Panc1 (cell line): ENCODE measurements at regions not wholly inside any gene's neighbourhood (a gene's known extent, or its start where the extent isn't known, plus 50 kb on each side); places are given as distances from the start of the nearest gene placed in this dataset.

Experiments
- ATAC-seq: fragments of 200-7000 bp; cut with Tn5 transposase; 2 replicates; pipeline ENCODE4 v1.9.1; 2020; ENCODE audit warnings: mild to moderate bottlenecking, moderate library complexity
- BruUV-seq: library from RNA; stranded (reverse); fragments of 400-500 nt; replicated peaks from 2 replicates; lab custom pipeline; 2021; lab: Mats Ljungman, UMichigan
- CTCF ChIA-PET: fragments of 300-600 bp; sonication (Branson Sonifier 250); formaldehyde crosslinking; loops from one replicate; lab custom pipeline; 2022; ENCODE audit warnings: antibody characterized with exemption; lab: Charles Lee
- POLR2A ChIA-PET: fragments of 300-600 bp; sonication (Branson Sonifier 250); formaldehyde crosslinking; loops from one replicate; lab custom pipeline; 2022; ENCODE audit warnings: antibody characterized with exemption; lab: Charles Lee
- DNase-seq: peaks from one replicate; pipeline ENCODE4 v3.0.0-alpha.2; 2010; ENCODE audit warnings: low read depth, low spot score
- H3K27ac ChIP-seq: 2 replicates; pipeline ENCODE4 v1.5.1; 2011; ENCODE audit warnings: mild to moderate bottlenecking, low read length, inconsistent platforms
- H3K27me3 ChIP-seq: fragments of 200-500 bp; sonication (Bioruptor generic); 2 replicates; pipeline ENCODE4 v1.6.0; 2014; ENCODE audit warnings: low read length, inconsistent platforms; ENCODE audit not compliant: control insufficient read depth, insufficient read depth
- H3K36me3 ChIP-seq: fragments of 200-500 bp; sonication (Bioruptor generic); 2 replicates; pipeline ENCODE4 v1.5.1; 2014; ENCODE audit warnings: inconsistent platforms, mild to moderate bottlenecking, low read length, moderate library complexity; ENCODE audit not compliant: control insufficient read depth, insufficient read depth
- H3K4me1 ChIP-seq: 2 replicates; pipeline ENCODE4 v1.5.1; 2011; ENCODE audit warnings: inconsistent platforms, mild to moderate bottlenecking, low read length, moderate library complexity; ENCODE audit not compliant: control insufficient read depth, insufficient read depth
- H3K4me3 ChIP-seq, 2 experiments: 2 replicates each; pipeline ENCODE4 v1.5.1; 2011 to 2012; ENCODE audit warnings: low read depth in 2 of 2, low read length in 2 of 2, mild to moderate bottlenecking in 2 of 2, inconsistent platforms in 1 of 2, moderate library complexity in 1 of 2
- H3K9me3 ChIP-seq: fragments of 200-500 bp; sonication (Bioruptor generic); 2 replicates; pipeline ENCODE4 v1.5.1; 2014; ENCODE audit warnings: low read depth, mild to moderate bottlenecking, inconsistent platforms, low read length, moderate library complexity; ENCODE audit not compliant: control insufficient read depth, insufficient read depth
- CTCF ChIP-seq: fragments of 450-650 bp; IDR thresholded peaks from 2 replicates; pipeline ENCODE4 v1.5.1; 2017; ENCODE audit warnings: mild to moderate bottlenecking
- POLR2AphosphoS5 ChIP-seq: IDR thresholded peaks from 2 replicates; pipeline ENCODE4 v1.6.1; 2012; ENCODE audit warnings: mild to moderate bottlenecking, low read depth, low read length, moderate library complexity
- REST ChIP-seq, 2 experiments: IDR thresholded peaks; 2 replicates each; pipeline ENCODE4 v1.6.1; 2011 to 2012; ENCODE audit warnings: low read depth in 2 of 2, control low read depth in 1 of 2, low read length in 1 of 2, mild to moderate bottlenecking in 1 of 2, moderate library complexity in 1 of 2; ENCODE audit not compliant: insufficient read depth in 1 of 2
- SIN3A ChIP-seq: IDR thresholded peaks from 2 replicates; pipeline ENCODE4 v1.6.1; 2012; ENCODE audit warnings: low read depth, mild to moderate bottlenecking, low read length, moderate library complexity, borderline replicate concordance; ENCODE audit not compliant: insufficient read depth
- TCF7L2 ChIP-seq: IDR thresholded peaks from 2 replicates; pipeline ENCODE4 v1.6.1; 2011; ENCODE audit warnings: mild to moderate bottlenecking, low read depth, low read length, inconsistent platforms
- in situ Hi-C: cut with HindIII; loops from 2 replicates; pipeline ENCODE4 v1.10.0; 2016; ENCODE audit warnings: low sequenced_read_pairs, low pct_unique_long_range_greater_than_20kb
- intact Hi-C: fragments of 100-400 bp; cut with micrococcal nuclease; formaldehyde crosslinking; loops from one replicate; pipeline ENCODE4 v1.10.0; 2022; ENCODE audit not compliant: unreplicated experiment

GRCh38 chr6:91293395-91293794 lies 706.5 kb upstream of the MAP3K7 start:
- TF ChIP-seq CTCF (no peak), POLR2AphosphoS5 (no peak), REST (IDR thresholded peaks at IDR 0.05; ENCODE audit: insufficient read depth in 1 of 2, low read depth in 2 of 2, low read length in 1 of 2) (no peak), SIN3A (no peak), TCF7L2 (no peak)
- CTCF ChIA-PET: no interaction called here

GRCh38 chr6:91291071-91291470 lies 704.2 kb upstream of the MAP3K7 start:
- H3K27ac ChIP-seq: no peak overlapping the region
- H3K4me1 ChIP-seq: no peaks in the 10 kb centered on the region
- no peak overlapping the region for H3K4me3 ChIP-seq
- no peaks in the 10 kb centered on the region for H3K27me3 ChIP-seq
- DNase-seq (no peak), ATAC-seq (no peak)
- TF ChIP-seq SIN3A: no peak
- TF ChIP-seq POLR2AphosphoS5: no peak
- TF ChIP-seq REST (IDR thresholded peaks at IDR 0.05; ENCODE audit: insufficient read depth in 1 of 2, low read depth in 2 of 2, low read length in 1 of 2): no peak
- no peak for TF ChIP-seq CTCF
- no peak for TF ChIP-seq TCF7L2
- H3K9me3 ChIP-seq: no peaks in the 10 kb centered on the region
- intact Hi-C loops: no loop called here
- in situ Hi-C loops: no loop called here
- ChIA-PET CTCF (no interaction called here), POLR2A (no interaction called here)
- BruUV-seq: no TSS peak
- H3K36me3 ChIP-seq: no peaks in the 10 kb centered on the region

More at GRCh38 chr6:91293395-91293794, 706.5 kb upstream of the MAP3K7 start:
- no peak for DNase-seq
- H3K36me3 ChIP-seq: no peaks in the 10 kb centered on the region
- POLR2A ChIA-PET: no interaction called here
- no peaks in the 10 kb centered on the region for H3K27me3 ChIP-seq
- H3K27ac ChIP-seq: no peak overlapping the region
- intact Hi-C loops: no loop called here
- ATAC-seq: no peak
- in situ Hi-C loops: no loop called here
- no TSS peak for BruUV-seq
- H3K4me3 ChIP-seq: no peak overlapping the region
- H3K4me1 ChIP-seq: no peaks in the 10 kb centered on the region
- H3K9me3 ChIP-seq: no peaks in the 10 kb centered on the region; the same call in 1 of the 2 replicates
